BJ (cell line): ENCODE measurements at regions not wholly inside any gene's neighbourhood (a gene's known extent, or its start where the extent isn't known, plus 50 kb on each side); places are given as distances from the start of the nearest gene placed in this dataset.

Experiments used
- CTCF ChIA-PET: fragments of 350-600 bp; formaldehyde crosslinking; extraction: SDS; loops from one replicate; lab custom pipeline; 2021; ENCODE audit warnings: antibody characterized with exemption, inconsistent platforms; lab: Yijun Ruan, JAX
- POLR2A ChIA-PET: fragments of 300-600 bp; sonication (Branson Sonifier 250); formaldehyde crosslinking; extraction: SDS; loops from one replicate; lab custom pipeline; 2021; ENCODE audit warnings: antibody characterized with exemption; lab: Charles Lee
- DNase-seq: peaks from one replicate; pipeline ENCODE4 v3.0.0-alpha.2; 2011; ENCODE audit warnings: low read depth
- H3K27me3 ChIP-seq: 2 replicates; pipeline ENCODE4 v1.6.0; 2011; ENCODE audit warnings: low read length; ENCODE audit not compliant: control insufficient read depth, insufficient read depth
- H3K36me3 ChIP-seq: 2 replicates; pipeline ENCODE4 v1.5.1; 2011; ENCODE audit warnings: low read length; ENCODE audit not compliant: control insufficient read depth, insufficient read depth
- H3K4me3 ChIP-seq: 2 replicates; pipeline ENCODE4 v1.5.1; 2011; ENCODE audit warnings: low read depth, mild to moderate bottlenecking, control low read depth, low read length
- CTCF ChIP-seq: IDR thresholded peaks from 2 replicates; pipeline ENCODE4 v1.5.1; 2011; ENCODE audit warnings: low read depth, mild to moderate bottlenecking, control low read depth, inconsistent platforms, low read length, moderate library complexity; ENCODE audit not compliant: insufficient read depth

DNA sequence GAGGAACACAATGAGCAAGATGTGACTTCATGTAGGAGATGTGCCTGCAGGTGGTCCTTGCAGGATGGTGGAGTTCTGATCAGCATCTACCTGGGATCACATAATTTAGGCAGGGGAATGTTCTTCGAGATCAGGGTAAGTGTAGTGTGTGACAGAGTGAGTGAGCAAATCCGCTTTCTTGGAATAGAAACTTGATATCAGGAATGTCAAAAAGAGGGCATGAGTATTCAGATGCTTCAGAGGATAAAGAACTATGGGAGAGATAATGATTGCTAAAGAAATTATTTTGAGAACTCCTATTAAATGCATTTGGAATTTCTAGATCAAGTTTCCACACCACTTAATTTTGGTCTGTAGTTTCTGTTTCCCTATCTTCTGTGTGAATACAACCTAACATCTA lies 463.6 kb upstream of the SLC14A2 start:
- Histone ChIP-seq H3K27me3 (no peaks in the 10 kb centered on the region; the same call in 1 of the 2 replicates), H3K4me3 (no peak overlapping the region), H3K36me3 (no peaks in the 10 kb centered on the region)
- no peak for DNase-seq
- ChIA-PET POLR2A (no interaction called here), CTCF (no interaction called here)
- no peak for TF ChIP-seq CTCF

DNA sequence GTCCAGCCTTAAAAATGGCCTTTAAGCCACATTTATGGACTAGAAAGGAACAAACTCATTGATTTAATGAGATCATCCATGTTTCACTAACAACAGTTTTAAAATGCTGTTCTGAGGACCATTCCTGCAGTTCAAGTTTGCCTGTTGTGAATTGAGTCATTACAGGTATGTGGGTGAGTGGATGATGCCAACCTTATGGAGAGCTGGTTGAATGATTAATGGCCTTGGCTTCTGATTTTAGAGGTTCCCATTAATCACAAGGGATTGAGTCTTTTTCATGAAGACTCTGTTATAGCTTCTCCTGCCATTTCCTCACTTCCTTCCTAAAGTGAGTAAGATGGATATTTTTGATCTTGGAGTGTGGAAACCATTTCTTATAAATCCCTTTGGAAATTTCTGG lies 459.8 kb upstream of the SLC14A2 start:
- no peaks in the 10 kb centered on the region for H3K36me3 ChIP-seq
- H3K27me3 ChIP-seq = peaks cover 1% of the 10 kb centered on the region; the same call in 1 of the 2 replicates
- TF ChIP-seq CTCF = no peak
- H3K4me3 ChIP-seq = no peak overlapping the region
- POLR2A ChIA-PET = no interaction called here
- DNase-seq = no peak
- CTCF ChIA-PET = interaction anchor here (1.2 kb wide), 1 partner anchor 14 kb away, joined by 4 read pairs; no protein-coding TSS in a partner anchor

GRCh38 chr18:45156946-45157345 lies 458.3 kb upstream of the SLC14A2 start:
- no peak for TF ChIP-seq CTCF
- no peak for DNase-seq
- POLR2A ChIA-PET = no interaction called here
- CTCF ChIA-PET = interaction anchor here (0.8 to 1.5 kb wide), 3 partner anchors 8 to 48 kb away, joined by 3 to 4 read pairs (median 3); no protein-coding TSS in a partner anchor
- Histone ChIP-seq H3K4me3 (no peak overlapping the region), H3K27me3 (peaks cover 1% of the 10 kb centered on the region; the same call in 1 of the 2 replicates), H3K36me3 (no peaks in the 10 kb centered on the region)

GRCh38 chr18:45157576-45157975 lies 457.7 kb upstream of the SLC14A2 start:
- Histone ChIP-seq H3K36me3 (no peaks in the 10 kb centered on the region), H3K4me3 (no peak overlapping the region), H3K27me3 (peaks cover 1% of the 10 kb centered on the region; the same call in 1 of the 2 replicates)
- ChIA-PET POLR2A (no interaction called here), CTCF (interaction anchor here (0.8 to 1.5 kb wide), 2 partner anchors 8 to 9 kb away, joined by 3 to 4 read pairs; no protein-coding TSS in a partner anchor)
- DNase-seq = no peak
- no peak for TF ChIP-seq CTCF

DNA sequence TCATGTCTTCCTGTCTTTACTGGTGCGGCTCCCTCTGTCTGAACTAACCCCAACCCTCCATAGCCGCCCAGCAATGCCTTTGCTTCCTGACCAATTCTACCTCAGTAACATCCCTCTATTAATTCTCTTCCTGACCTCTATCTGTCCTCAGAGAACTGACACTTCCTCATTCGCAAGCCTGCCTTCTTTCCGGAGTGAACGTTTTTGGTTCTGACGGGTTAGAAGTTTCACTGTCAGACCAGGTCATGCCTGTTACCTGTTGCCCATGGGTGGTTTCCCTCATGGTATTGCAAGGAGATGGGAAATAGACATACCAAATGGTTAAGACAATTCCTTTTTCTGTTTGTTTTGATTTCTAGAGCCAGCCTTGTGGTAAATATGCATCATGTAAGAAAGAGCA lies 453.4 kb upstream of the SLC14A2 start:
- Histone ChIP-seq H3K27me3 (peaks cover 1% of the 10 kb centered on the region; the same call in 1 of the 2 replicates), H3K4me3 (no peak overlapping the region), H3K36me3 (no peaks in the 10 kb centered on the region)
- TF ChIP-seq CTCF = no peak
- no peak for DNase-seq
- ChIA-PET POLR2A (no interaction called here), CTCF (no interaction called here)
